ENCODE measurements at regions not wholly inside any gene's neighbourhood (a gene's known extent, or its start where the extent isn't known, plus 50 kb on each side); places are given as distances from the start of the nearest gene placed in this dataset.

DNA sequence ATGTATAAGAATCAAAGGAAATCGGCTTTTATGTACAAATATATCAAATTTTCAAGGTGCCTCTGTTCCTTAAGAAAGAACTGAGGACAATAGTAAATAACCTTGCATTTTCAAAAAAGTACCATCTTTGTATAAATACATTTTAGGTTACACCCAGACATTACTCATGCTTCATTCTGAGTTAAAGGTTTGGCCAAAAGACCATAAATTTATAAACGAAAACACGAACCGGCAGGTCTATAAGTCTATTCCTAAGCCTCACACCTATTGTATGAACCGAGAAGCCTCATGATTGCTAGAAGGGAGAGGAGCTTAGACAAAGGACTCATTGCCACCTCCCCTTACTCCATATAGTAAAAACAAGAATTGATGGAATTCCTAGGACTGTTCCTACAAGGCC is 94.6 kb upstream of the PSMD7 start:
- CTCF ChIA-PET, result no interaction called here
- H3F3A ChIP-seq (replicated peaks; ENCODE audit: insufficient read depth), result no peaks in the 10 kb centered on the region

DNA sequence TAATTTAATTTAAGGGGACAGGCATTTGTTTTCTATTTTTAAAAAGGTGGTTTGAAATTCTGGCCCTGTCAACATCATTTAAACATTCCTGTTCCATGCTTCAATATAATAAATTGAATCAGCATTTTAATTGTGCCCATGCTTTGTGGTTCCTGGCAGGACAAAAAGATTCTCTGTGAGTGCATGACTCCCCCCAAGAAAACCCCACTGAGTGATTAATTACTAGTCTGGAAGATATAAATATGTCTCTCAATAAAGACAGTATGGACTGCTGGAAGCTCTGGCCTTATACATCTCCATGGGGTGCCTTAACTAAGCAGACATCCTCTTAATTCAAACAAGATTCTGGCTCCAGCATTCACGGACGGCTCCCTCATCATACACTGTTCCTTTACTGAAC is 95.0 kb upstream of the PSMD7 start:
- 11% methylated on average over 2 of the region's 2 CpGs for WGBS (ENCODE audit: low lambda C conversion rate)
- H3K79me2 ChIP-seq (ENCODE audit: insufficient read depth), result no peaks in the 10 kb centered on the region
- TF ChIP-seq TCF12 (IDR thresholded peaks at IDR 0.05) (no peak), EP300 (IDR thresholded peaks at IDR 0.05; ENCODE audit: borderline replicate concordance in 1 of 2, low read depth in 1 of 2, low read length in 1 of 2) (no peak), CHD2 (IDR thresholded peaks at IDR 0.05; ENCODE audit: low read length, partially characterized antibody) (no peak), MEF2A (IDR thresholded peaks at IDR 0.05; ENCODE audit: borderline replicate concordance, low read depth) (no peak), POLR2AphosphoS5 (IDR thresholded peaks at IDR 0.05; ENCODE audit: low read depth, low read length) (no peak), FOXJ3 (CRISPR knock-in tag; IDR thresholded peaks at IDR 0.05) (no peak), RFX5 (IDR thresholded peaks at IDR 0.05; ENCODE audit: low read length) (no peak), JUND (IDR thresholded peaks at IDR 0.05) (no peak)
- TF ChIP-seq, protein P1, sequence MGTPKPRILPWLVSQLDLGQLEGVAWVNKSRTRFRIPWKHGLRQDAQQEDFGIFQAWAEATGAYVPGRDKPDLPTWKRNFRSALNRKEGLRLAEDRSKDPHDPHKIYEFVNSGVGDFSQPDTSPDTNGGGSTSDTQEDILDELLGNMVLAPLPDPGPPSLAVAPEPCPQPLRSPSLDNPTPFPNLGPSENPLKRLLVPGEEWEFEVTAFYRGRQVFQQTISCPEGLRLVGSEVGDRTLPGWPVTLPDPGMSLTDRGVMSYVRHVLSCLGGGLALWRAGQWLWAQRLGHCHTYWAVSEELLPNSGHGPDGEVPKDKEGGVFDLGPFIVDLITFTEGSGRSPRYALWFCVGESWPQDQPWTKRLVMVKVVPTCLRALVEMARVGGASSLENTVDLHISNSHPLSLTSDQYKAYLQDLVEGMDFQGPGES (IDR thresholded peaks at IDR 0.05; ENCODE audit: low read depth, low read length), result no peak
- TF ChIP-seq, protein P2, sequence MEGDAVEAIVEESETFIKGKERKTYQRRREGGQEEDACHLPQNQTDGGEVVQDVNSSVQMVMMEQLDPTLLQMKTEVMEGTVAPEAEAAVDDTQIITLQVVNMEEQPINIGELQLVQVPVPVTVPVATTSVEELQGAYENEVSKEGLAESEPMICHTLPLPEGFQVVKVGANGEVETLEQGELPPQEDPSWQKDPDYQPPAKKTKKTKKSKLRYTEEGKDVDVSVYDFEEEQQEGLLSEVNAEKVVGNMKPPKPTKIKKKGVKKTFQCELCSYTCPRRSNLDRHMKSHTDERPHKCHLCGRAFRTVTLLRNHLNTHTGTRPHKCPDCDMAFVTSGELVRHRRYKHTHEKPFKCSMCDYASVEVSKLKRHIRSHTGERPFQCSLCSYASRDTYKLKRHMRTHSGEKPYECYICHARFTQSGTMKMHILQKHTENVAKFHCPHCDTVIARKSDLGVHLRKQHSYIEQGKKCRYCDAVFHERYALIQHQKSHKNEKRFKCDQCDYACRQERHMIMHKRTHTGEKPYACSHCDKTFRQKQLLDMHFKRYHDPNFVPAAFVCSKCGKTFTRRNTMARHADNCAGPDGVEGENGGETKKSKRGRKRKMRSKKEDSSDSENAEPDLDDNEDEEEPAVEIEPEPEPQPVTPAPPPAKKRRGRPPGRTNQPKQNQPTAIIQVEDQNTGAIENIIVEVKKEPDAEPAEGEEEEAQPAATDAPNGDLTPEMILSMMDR (IDR thresholded peaks at IDR 0.05), result no peak
- TF ChIP-seq, protein P3, sequence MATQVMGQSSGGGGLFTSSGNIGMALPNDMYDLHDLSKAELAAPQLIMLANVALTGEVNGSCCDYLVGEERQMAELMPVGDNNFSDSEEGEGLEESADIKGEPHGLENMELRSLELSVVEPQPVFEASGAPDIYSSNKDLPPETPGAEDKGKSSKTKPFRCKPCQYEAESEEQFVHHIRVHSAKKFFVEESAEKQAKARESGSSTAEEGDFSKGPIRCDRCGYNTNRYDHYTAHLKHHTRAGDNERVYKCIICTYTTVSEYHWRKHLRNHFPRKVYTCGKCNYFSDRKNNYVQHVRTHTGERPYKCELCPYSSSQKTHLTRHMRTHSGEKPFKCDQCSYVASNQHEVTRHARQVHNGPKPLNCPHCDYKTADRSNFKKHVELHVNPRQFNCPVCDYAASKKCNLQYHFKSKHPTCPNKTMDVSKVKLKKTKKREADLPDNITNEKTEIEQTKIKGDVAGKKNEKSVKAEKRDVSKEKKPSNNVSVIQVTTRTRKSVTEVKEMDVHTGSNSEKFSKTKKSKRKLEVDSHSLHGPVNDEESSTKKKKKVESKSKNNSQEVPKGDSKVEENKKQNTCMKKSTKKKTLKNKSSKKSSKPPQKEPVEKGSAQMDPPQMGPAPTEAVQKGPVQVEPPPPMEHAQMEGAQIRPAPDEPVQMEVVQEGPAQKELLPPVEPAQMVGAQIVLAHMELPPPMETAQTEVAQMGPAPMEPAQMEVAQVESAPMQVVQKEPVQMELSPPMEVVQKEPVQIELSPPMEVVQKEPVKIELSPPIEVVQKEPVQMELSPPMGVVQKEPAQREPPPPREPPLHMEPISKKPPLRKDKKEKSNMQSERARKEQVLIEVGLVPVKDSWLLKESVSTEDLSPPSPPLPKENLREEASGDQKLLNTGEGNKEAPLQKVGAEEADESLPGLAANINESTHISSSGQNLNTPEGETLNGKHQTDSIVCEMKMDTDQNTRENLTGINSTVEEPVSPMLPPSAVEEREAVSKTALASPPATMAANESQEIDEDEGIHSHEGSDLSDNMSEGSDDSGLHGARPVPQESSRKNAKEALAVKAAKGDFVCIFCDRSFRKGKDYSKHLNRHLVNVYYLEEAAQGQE (IDR thresholded peaks at IDR 0.05; ENCODE audit: low read depth, low read length), result no peak
- no peaks in the 10 kb centered on the region for H3K9me2 ChIP-seq
- H3F3A ChIP-seq (replicated peaks; ENCODE audit: insufficient read depth), result no peaks in the 10 kb centered on the region
- H3K36me3 ChIP-seq (replicated peaks in 1 of 2; ENCODE audit: control insufficient read depth in 1 of 2, insufficient read depth in 2 of 2, low read length in 1 of 2), result no peaks in the 10 kb centered on the region
- no peak overlapping the region for H3K27ac ChIP-seq (ENCODE audit: low read depth in 2 of 2, low read length in 1 of 2)
- H3K9me3 ChIP-seq, result no peaks in the 10 kb centered on the region
- H2AFZ ChIP-seq (ENCODE audit: low read depth), result no peak overlapping the region
- no peaks in the 10 kb centered on the region; a peak in 1 of 4 replicates for H3K4me1 ChIP-seq (ENCODE audit: control insufficient read depth in 1 of 2, insufficient read depth in 2 of 2, low read depth in 1 of 2, low read length in 1 of 2)
- no peaks in the 10 kb centered on the region for H4K20me1 ChIP-seq (ENCODE audit: insufficient read depth)
- H3K4me2 ChIP-seq, result no peak overlapping the region
- no peaks in the 10 kb centered on the region for H3K27me3 ChIP-seq (ENCODE audit: insufficient read depth)
- no peak overlapping the region for H3K4me3 ChIP-seq (ENCODE audit: low read depth in 2 of 2, low read length in 1 of 2)
- H3K9ac ChIP-seq, result no peak overlapping the region
- ChIA-PET POLR2A (no interaction called here), CTCF (interaction anchor here (1.2 kb wide), 2 partner anchors 12 to 167 kb away, joined by 3 to 4 read pairs; no protein-coding TSS in a partner anchor)
- no peak for DNase-seq

More for the DNA sequence above, 94.6 kb upstream of the PSMD7 start:
- POLR2A ChIA-PET, result no interaction called here
- Histone ChIP-seq H3K9me2 (no peaks in the 10 kb centered on the region), H3K4me1 (ENCODE audit: control insufficient read depth in 1 of 2, insufficient read depth in 2 of 2, low read depth in 1 of 2, low read length in 1 of 2) (no peaks in the 10 kb centered on the region; a peak in 1 of 4 replicates), H3K4me2 (no peak overlapping the region), H4K20me1 (ENCODE audit: insufficient read depth) (no peaks in the 10 kb centered on the region), H3K36me3 (replicated peaks in 1 of 2; ENCODE audit: control insufficient read depth in 1 of 2, insufficient read depth in 2 of 2, low read length in 1 of 2) (no peaks in the 10 kb centered on the region), H3K27me3 (ENCODE audit: insufficient read depth) (no peaks in the 10 kb centered on the region), H3K79me2 (ENCODE audit: insufficient read depth) (no peaks in the 10 kb centered on the region), H3K4me3 (ENCODE audit: low read depth in 2 of 2, low read length in 1 of 2) (no peak overlapping the region), H2AFZ (ENCODE audit: low read depth) (no peak overlapping the region), H3K9ac (no peak overlapping the region), H3K27ac (ENCODE audit: low read depth in 2 of 2, low read length in 1 of 2) (no peak overlapping the region), H3K9me3 (no peaks in the 10 kb centered on the region)
- 43% methylated on average over 5 of the region's 5 CpGs for WGBS (ENCODE audit: low lambda C conversion rate)
- DNase-seq, result no peak
- TF ChIP-seq, protein P4, sequence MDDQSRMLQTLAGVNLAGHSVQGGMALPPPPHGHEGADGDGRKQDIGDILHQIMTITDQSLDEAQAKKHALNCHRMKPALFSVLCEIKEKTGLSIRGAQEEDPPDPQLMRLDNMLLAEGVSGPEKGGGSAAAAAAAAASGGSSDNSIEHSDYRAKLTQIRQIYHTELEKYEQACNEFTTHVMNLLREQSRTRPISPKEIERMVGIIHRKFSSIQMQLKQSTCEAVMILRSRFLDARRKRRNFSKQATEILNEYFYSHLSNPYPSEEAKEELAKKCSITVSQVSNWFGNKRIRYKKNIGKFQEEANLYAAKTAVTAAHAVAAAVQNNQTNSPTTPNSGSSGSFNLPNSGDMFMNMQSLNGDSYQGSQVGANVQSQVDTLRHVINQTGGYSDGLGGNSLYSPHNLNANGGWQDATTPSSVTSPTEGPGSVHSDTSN (IDR thresholded peaks at IDR 0.05), result no peak
- no peak for TF ChIP-seq GABPA (IDR thresholded peaks at IDR 0.05; ENCODE audit: low read depth)
- TF ChIP-seq EP300 (IDR thresholded peaks at IDR 0.05; ENCODE audit: borderline replicate concordance in 1 of 2, low read depth in 1 of 2, low read length in 1 of 2), result no peak
- no peak for TF ChIP-seq NRF1 (IDR thresholded peaks at IDR 0.05; ENCODE audit: low read depth, low read length)
- no peak for TF ChIP-seq TCF12 (IDR thresholded peaks at IDR 0.05)
- TF ChIP-seq, protein P5, sequence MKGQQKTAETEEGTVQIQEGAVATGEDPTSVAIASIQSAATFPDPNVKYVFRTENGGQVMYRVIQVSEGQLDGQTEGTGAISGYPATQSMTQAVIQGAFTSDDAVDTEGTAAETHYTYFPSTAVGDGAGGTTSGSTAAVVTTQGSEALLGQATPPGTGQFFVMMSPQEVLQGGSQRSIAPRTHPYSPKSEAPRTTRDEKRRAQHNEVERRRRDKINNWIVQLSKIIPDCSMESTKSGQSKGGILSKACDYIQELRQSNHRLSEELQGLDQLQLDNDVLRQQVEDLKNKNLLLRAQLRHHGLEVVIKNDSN (IDR thresholded peaks at IDR 0.05; ENCODE audit: borderline replicate concordance, low read depth), result no peak
- TF ChIP-seq RCOR1 (IDR thresholded peaks at IDR 0.05; ENCODE audit: low read length), result no peak
- no peak for TF ChIP-seq NFIC (IDR thresholded peaks at IDR 0.05; ENCODE audit: borderline replicate concordance)
- no peak for TF ChIP-seq MXI1 (IDR thresholded peaks at IDR 0.05; ENCODE audit: low read depth, low read length)
- TF ChIP-seq JUND (IDR thresholded peaks at IDR 0.05), result no peak
- no peak for TF ChIP-seq RAD21 (IDR thresholded peaks at IDR 0.05; ENCODE audit: low read length)
- no peak for TF ChIP-seq FOXJ3 (CRISPR knock-in tag; IDR thresholded peaks at IDR 0.05)

All from SK-N-SH (cell line).